ENCODE measurements at regions not wholly inside any gene's neighbourhood (a gene's known extent, or its start where the extent isn't known, plus 50 kb on each side); places are given as distances from the start of the nearest gene placed in this dataset.

GRCh38 chr7:46212425-46213153, 291.5 kb upstream of the IGFBP3 start:
- no peak for DNase-seq

GRCh38 chr7:46210467-46210866, 289.4 kb upstream of the IGFBP3 start:
- DNase-seq = no peak

- DNase-seq = no peak
Measured at GRCh38 chr7:46209611-46210388, 288.7 kb upstream of the IGFBP3 start.

- DNase-seq = no peak
Measured at GRCh38 chr7:46208635-46209525, 287.8 kb upstream of the IGFBP3 start.

GRCh38 chr7:46207931-46208634, 287.0 kb upstream of the IGFBP3 start:
- no peak for DNase-seq

- no peak for DNase-seq
Measured at GRCh38 chr7:46206476-46207060, 285.5 kb upstream of the IGFBP3 start.

GRCh38 chr7:46205478-46205877, 284.4 kb upstream of the IGFBP3 start:
- no peak for DNase-seq

GRCh38 chr7:46203926-46204325, 282.9 kb upstream of the IGFBP3 start:
- no peak for DNase-seq

- DNase-seq = no peak
Measured at GRCh38 chr7:46202379-46202778, 281.3 kb upstream of the IGFBP3 start.

GRCh38 chr7:46201961-46202360, 280.9 kb upstream of the IGFBP3 start:
- DNase-seq = no peak

GRCh38 chr7:46198701-46199100, 277.6 kb upstream of the IGFBP3 start:
- DNase-seq = no peak

GRCh38 chr7:46197785-46198540, 276.9 kb upstream of the IGFBP3 start:
- DNase-seq = no peak

- no peak for DNase-seq
Measured at GRCh38 chr7:46195934-46196333, 274.9 kb upstream of the IGFBP3 start.

GRCh38 chr7:46192271-46192670, 271.2 kb upstream of the IGFBP3 start:
- DNase-seq = no peak

- DNase-seq = no peak
Measured at GRCh38 chr7:46191776-46192175, 270.7 kb upstream of the IGFBP3 start.

- DNase-seq = no peak
Measured at GRCh38 chr7:46191296-46191695, 270.2 kb upstream of the IGFBP3 start.

- no peak for DNase-seq
Measured at GRCh38 chr7:46189255-46189790, 268.3 kb upstream of the IGFBP3 start.

GRCh38 chr7:46186131-46186530, 265.1 kb upstream of the IGFBP3 start:
- no peak for DNase-seq

GRCh38 chr7:46179061-46179610, 258.1 kb upstream of the IGFBP3 start:
- DNase-seq = no peak

- DNase-seq = no peak
Measured at GRCh38 chr7:46178661-46179060, 257.6 kb upstream of the IGFBP3 start.

- DNase-seq = no peak
Measured at GRCh38 chr7:46177821-46178220, 256.7 kb upstream of the IGFBP3 start.

Measured in NCI-H345 (cell line).